ENCODE measurements at regions not wholly inside any gene's neighbourhood (a gene's known extent, or its start where the extent isn't known, plus 50 kb on each side); places are given as distances from the start of the nearest gene placed in this dataset.

DNA sequence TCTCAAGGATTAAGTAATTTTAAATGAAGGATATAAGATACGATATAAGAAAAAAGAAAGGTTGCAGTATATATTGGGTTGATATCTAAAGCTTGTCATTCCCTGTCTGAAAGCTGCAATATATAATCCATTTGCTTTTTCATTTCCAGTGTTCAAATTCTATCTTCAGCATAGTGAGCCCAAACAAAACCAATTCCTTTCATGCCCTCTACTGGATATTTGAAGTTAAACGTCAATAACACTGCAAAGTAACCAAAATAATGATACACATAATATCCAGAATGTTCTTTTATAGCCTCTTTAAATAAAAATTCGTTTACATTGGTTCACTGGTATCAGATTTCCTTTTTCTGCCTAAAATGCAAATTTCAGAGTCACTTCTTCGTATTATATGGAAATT, 64.5 kb upstream of the DAAM1 start:
- Mint-ChIP-seq H3K9me3 (no peaks in the 10 kb centered on the region), H3K4me3 (no peak overlapping the region), H3K36me3 (ENCODE audit: low read depth) (no peaks in the 10 kb centered on the region), H3K27me3 (ENCODE audit: low read depth) (no peaks in the 10 kb centered on the region), H3K4me1 (peaks cover 52% of the 10 kb centered on the region), H3K27ac (peak overlapping the region in 2 of 3 experiments; percentile 19 to 74)
- TF ChIP-seq, protein P1, sequence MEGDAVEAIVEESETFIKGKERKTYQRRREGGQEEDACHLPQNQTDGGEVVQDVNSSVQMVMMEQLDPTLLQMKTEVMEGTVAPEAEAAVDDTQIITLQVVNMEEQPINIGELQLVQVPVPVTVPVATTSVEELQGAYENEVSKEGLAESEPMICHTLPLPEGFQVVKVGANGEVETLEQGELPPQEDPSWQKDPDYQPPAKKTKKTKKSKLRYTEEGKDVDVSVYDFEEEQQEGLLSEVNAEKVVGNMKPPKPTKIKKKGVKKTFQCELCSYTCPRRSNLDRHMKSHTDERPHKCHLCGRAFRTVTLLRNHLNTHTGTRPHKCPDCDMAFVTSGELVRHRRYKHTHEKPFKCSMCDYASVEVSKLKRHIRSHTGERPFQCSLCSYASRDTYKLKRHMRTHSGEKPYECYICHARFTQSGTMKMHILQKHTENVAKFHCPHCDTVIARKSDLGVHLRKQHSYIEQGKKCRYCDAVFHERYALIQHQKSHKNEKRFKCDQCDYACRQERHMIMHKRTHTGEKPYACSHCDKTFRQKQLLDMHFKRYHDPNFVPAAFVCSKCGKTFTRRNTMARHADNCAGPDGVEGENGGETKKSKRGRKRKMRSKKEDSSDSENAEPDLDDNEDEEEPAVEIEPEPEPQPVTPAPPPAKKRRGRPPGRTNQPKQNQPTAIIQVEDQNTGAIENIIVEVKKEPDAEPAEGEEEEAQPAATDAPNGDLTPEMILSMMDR (IDR thresholded peaks at IDR 0.05; ENCODE audit: unreplicated experiment in 3 of 3) = peak; percentile 41 to 54 (median 49)

DNA sequence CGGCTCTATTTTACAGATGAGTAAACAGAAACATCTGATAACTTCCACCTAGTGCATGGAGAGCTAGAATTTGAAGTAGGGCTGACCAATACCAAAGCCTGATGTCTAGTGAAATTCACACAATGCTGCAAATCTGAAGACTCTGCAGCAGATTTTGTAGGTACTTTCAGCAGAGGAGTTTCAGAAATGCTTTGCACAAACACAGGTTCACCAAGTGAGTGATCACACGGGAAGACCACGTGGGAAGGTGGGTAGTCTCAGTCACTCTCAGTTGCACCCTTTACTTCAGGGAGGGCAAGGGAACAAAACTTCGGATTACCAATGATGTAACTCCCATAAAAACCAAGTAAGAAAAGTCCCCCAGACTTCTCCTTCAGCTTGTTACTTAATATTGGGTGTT, 63.3 kb upstream of the DAAM1 start:
- TF ChIP-seq, protein P1 (IDR thresholded peaks at IDR 0.05; ENCODE audit: unreplicated experiment in 3 of 3) = no peak
- no peaks in the 10 kb centered on the region for H3K9me3 Mint-ChIP-seq
- H3K4me1 Mint-ChIP-seq = peaks cover 44% of the 10 kb centered on the region
- no peaks in the 10 kb centered on the region for H3K27me3 Mint-ChIP-seq (ENCODE audit: low read depth)
- H3K27ac Mint-ChIP-seq = no peak overlapping the region
- no peaks in the 10 kb centered on the region for H3K36me3 Mint-ChIP-seq (ENCODE audit: low read depth)
- H3K4me3 Mint-ChIP-seq = no peak overlapping the region

DNA sequence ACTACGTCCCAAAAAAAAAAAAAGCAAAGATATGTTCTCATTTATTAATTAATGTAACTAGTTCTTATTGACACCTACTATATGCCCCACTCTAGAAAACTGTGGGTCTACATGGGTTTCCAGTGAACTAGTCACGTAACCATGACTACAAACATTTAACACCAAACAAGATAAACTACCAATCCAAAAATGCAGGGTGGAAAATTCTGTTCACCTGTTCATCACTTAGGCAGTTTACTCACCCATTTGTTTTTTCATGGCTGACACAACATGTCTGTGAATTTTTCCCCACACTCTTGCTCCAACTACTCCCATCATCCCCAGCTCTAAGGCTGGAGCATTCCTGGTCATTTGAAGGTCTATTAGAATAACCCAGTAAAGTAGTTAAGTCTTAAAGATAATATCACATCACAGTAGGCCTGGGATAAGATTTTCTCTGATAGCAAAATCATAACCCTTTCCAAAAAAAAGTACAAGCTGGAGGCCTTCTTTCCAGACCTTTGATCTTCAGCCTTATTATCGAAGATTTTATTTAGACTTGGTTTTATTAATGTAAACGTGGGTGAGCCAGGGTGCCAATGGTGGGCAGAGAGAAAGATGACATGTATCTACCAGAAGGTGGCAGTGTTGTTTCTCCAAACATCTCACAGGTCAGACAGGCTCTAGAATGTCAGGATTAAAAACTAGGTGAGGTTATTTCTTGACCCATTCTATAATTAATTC, 61.6 kb upstream of the DAAM1 start:
- H3K4me1 Mint-ChIP-seq = peaks cover 38% of the 10 kb centered on the region
- no peaks in the 10 kb centered on the region for H3K36me3 Mint-ChIP-seq (ENCODE audit: low read depth)
- TF ChIP-seq, protein P1 (IDR thresholded peaks at IDR 0.05; ENCODE audit: unreplicated experiment in 3 of 3) = peak; percentile 79 to 93 (median 83)
- H3K4me3 Mint-ChIP-seq = no peak overlapping the region
- H3K27me3 Mint-ChIP-seq (ENCODE audit: low read depth) = no peaks in the 10 kb centered on the region
- no peak overlapping the region for H3K27ac Mint-ChIP-seq
- H3K9me3 Mint-ChIP-seq = no peaks in the 10 kb centered on the region

DNA sequence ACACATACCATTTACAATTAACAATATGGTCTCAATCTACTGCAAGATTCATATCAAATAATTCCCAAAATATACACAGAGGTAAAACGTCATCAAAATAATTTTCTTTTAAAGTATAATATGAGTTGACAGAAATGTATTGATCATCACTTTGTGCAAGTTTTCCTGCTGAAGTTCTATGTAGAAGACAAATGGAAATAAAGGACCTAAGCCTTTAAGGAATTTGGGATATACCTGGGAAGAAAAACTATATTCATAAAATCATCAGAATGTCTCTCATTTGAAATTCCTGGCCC, 61.1 kb upstream of the DAAM1 start:
- Mint-ChIP-seq H3K4me3 (no peak overlapping the region), H3K36me3 (ENCODE audit: low read depth) (no peaks in the 10 kb centered on the region), H3K9me3 (no peaks in the 10 kb centered on the region), H3K27ac (no peak overlapping the region), H3K27me3 (ENCODE audit: low read depth) (no peaks in the 10 kb centered on the region), H3K4me1 (peaks cover 42% of the 10 kb centered on the region)
- TF ChIP-seq, protein P1 (IDR thresholded peaks at IDR 0.05; ENCODE audit: unreplicated experiment in 3 of 3) = no peak

DNA sequence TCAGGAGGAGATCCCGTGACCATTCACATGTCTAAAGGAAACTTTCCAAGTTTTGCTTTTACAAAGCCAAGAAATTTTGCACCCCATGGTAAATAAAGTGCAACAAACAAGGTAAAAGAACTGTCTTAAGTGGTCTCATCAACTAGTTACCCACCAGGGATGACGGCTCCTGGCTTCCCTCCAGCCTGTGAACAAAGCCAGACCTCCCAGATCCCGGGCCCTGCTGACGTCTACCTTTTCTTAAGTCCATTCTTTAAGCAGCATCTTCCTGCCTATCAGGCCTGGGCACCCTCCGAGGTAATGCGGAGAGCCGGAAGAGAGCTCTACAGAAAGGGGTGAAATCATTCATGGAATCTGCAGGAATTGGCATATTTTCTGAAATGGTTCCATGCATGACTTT, 58.0 kb upstream of the DAAM1 start:
- TF ChIP-seq, protein P1 (IDR thresholded peaks at IDR 0.05; ENCODE audit: unreplicated experiment in 3 of 3) = no peak
- H3K36me3 Mint-ChIP-seq (ENCODE audit: low read depth) = no peaks in the 10 kb centered on the region
- H3K9me3 Mint-ChIP-seq = no peaks in the 10 kb centered on the region

More for the DNA sequence above, 58.0 kb upstream of the DAAM1 start:
- H3K27ac Mint-ChIP-seq = peak overlapping the region in 1 of 3 experiments; percentile 36
- no peaks in the 10 kb centered on the region for H3K27me3 Mint-ChIP-seq (ENCODE audit: low read depth)
- no peak overlapping the region for H3K4me3 Mint-ChIP-seq
- peaks cover 53% of the 10 kb centered on the region for H3K4me1 Mint-ChIP-seq
